ENCODE measurements at regions not wholly inside any gene's neighbourhood (a gene's known extent, or its start where the extent isn't known, plus 50 kb on each side); places are given as distances from the start of the nearest gene placed in this dataset.

DNA sequence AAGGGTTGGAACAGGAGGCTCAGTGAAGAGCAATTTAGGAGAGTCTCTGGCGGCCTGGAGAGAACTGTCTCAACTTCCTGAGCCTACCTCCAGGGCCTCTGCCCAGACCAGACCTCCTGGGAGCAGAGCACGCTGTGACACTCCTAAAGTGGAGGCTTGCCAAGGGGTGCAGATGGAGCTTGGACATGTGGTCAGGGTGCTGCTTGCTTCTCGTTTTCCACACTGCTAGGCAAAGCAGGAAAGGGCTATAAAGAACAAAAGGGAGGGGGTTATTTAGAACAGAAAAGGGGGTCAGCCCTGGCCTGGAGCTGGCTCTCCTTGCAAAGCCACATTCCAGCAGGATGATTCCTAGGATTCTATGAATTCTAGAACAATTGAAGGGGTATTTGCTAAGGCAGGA is 145.7 kb upstream of the GGTLC1 start:
- H3K4me3 ChIP-seq (ENCODE audit: low read depth, low read length): no peak overlapping the region
- TF ChIP-seq, protein P1, sequence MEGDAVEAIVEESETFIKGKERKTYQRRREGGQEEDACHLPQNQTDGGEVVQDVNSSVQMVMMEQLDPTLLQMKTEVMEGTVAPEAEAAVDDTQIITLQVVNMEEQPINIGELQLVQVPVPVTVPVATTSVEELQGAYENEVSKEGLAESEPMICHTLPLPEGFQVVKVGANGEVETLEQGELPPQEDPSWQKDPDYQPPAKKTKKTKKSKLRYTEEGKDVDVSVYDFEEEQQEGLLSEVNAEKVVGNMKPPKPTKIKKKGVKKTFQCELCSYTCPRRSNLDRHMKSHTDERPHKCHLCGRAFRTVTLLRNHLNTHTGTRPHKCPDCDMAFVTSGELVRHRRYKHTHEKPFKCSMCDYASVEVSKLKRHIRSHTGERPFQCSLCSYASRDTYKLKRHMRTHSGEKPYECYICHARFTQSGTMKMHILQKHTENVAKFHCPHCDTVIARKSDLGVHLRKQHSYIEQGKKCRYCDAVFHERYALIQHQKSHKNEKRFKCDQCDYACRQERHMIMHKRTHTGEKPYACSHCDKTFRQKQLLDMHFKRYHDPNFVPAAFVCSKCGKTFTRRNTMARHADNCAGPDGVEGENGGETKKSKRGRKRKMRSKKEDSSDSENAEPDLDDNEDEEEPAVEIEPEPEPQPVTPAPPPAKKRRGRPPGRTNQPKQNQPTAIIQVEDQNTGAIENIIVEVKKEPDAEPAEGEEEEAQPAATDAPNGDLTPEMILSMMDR (IDR thresholded peaks at IDR 0.05; ENCODE audit: low read depth, low read length): no peak

DNA sequence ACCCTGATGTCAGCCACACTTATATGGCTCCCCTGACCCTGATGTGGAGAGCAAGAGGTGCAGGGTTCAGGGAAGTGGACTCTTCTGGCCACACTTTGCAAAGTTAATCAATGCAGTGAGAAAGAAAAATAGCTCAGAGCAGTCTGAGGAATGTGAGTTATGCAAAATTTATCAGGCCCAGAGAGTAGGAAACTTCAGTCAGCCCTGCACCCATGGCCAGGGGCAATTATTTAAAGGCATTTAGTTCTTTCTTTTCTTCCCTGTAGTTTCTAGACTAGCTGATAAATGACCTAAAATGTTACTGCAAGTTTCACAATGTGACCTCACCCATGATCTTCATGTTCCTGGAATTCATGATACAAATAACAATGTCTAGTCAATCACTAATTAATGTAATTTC is 143.7 kb upstream of the GGTLC1 start:
- TF ChIP-seq, protein P1 (IDR thresholded peaks at IDR 0.05; ENCODE audit: low read depth, low read length): no peak
- H3K4me3 ChIP-seq (ENCODE audit: low read depth, low read length): no peak overlapping the region

DNA sequence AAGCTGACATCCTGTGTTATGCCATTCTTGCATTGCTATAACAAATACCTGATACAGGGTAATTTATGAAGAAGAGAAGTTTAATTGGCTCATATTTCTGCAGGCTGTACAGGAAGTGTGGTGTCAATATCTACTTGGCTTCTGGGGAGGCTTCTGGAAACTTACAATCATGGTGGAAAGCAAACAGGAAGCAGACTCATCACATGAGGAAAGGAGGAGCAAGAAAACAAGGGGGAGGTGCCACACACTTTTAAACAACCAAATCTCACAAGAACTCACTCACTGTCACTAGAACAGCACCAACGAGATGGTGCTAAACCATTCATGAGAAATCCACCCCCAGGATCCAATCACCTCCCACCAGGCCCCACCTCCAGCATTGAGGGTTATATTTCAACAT is 143.1 kb upstream of the GGTLC1 start:
- H3K4me3 ChIP-seq (ENCODE audit: low read depth, low read length): no peak overlapping the region
- TF ChIP-seq, protein P1 (IDR thresholded peaks at IDR 0.05; ENCODE audit: low read depth, low read length): no peak

DNA sequence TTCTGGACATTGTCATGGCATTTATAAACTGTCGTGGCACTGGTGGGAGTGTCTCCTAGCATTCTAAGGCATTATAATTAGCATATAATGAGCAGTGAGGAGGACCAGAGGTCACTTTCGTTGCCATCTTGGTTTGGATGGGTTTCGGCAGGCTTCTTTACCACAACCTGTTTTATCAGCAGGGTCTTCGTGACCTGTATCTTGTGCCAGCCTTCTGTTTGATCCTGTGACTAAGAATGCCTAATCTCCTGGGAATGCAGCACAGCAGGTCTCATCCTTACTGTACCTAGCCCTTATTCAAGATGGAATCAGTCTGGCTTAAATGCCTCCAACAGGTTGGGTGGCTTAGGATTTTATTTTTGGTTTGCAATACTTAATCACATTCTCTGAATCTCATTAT is 142.7 kb upstream of the GGTLC1 start:
- no peak overlapping the region for H3K4me3 ChIP-seq (ENCODE audit: low read depth, low read length)
- TF ChIP-seq, protein P1 (IDR thresholded peaks at IDR 0.05; ENCODE audit: low read depth, low read length): no peak

DNA sequence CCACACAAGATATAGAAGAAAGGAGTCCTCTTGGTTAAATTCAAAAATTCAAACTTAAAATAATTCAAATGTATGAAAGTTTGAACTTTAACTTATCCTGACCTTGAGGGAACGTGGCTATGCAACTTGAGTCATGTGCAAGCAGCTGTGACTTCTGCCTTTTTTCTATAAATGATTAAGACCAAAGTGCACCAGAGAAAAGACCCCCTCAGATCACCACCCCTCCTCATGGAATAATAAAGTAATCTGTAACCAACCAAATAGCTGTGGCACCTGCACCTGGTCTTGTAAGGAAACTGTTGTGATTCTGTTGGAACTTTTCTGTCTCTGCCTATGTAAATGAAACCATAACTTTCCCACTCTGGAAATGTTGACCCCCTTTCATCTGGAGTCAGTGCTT is 141.1 kb upstream of the GGTLC1 start:
- TF ChIP-seq, protein P1 (IDR thresholded peaks at IDR 0.05; ENCODE audit: low read depth, low read length): no peak

DNA sequence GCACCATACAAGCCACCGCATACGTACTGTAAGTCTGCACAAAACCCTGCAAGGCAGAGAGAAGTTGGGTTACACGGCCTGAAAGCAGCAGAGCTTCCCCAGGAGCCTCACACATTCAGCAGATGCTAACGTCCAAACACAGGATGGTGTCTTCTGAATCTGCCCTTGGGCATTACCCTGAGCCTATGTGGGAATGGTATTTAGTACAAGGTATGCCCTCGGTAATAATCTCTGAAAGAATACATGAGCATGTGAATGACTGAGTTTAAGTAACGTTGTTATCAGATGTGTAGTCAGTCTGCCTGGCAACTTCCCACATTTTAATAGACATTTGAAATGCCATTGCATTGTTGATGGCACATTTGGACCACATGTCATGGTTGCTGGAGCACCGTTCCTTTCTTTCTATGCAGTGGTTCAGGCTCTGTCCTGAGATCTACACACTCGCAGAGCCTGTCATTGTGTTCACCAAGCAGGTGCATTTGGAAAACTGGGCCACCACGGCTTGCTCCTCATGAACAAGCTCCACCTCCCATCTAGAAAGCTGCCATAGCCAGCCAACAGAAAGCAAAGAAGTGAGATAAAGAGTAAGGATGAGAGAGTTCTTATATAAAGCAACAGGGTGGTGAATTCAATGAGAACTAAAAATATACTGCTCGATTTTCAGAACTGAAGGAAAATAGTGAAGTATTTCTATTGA is 136.5 kb upstream of the GGTLC1 start:
- TF ChIP-seq, protein P1 (IDR thresholded peaks at IDR 0.05; ENCODE audit: low read depth, low read length): no peak
- no peak overlapping the region for H3K4me3 ChIP-seq (ENCODE audit: low read depth, low read length)

More for the DNA sequence above, 141.1 kb upstream of the GGTLC1 start:
- no peak overlapping the region for H3K4me3 ChIP-seq (ENCODE audit: low read depth, low read length)

DNA sequence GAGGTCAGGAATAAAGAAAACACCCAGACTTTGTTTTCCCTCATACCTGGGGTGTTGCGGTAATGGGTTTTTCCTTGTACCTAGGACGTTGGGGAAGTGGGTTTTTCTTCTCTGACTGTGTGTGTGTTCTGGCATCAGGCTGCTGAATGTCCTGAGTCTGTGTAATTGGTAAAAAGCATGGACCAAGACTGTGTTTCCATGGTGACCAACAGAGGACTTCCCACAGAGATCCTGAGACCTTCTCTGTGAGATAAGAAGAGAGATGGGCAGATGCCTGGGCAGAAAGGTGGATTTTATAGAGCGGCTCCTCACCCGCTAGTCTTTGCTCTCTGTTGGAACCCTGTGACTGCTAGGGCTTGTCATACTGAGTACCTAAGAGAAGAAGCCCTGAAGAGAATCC is 135.4 kb upstream of the GGTLC1 start:
- no peak overlapping the region for H3K4me3 ChIP-seq (ENCODE audit: low read depth, low read length)
- TF ChIP-seq, protein P1 (IDR thresholded peaks at IDR 0.05; ENCODE audit: low read depth, low read length): no peak
